Stimulated activated CD4-positive, alpha-beta T cell treated with anti-CD3 and anti-CD28 coated beads, Interleukin-1b, Interleukin-23, amount 100 ng/mL, for 4 hours (primary cell): ENCODE measurements at regions not wholly inside any gene's neighbourhood (a gene's known extent, or its start where the extent isn't known, plus 50 kb on each side); places are given as distances from the start of the nearest gene placed in this dataset.
"Not testable (repeated sequence)": the region's sequence is repeated elsewhere in the genome, so short reads cannot be mapped to it uniquely, and the experiment has no call there.

Experiments
- DNase-seq, 2 donors: peaks; one replicate each; pipeline ENCODE4 v3.0.0-alpha.2; 2020; ENCODE audit warnings: low read depth in 2 of 2

- DNase-seq, result no peak
Measured at GRCh38 chr4:131632877-131633276, 1516.2 kb upstream of the PCDH10 start.

DNA sequence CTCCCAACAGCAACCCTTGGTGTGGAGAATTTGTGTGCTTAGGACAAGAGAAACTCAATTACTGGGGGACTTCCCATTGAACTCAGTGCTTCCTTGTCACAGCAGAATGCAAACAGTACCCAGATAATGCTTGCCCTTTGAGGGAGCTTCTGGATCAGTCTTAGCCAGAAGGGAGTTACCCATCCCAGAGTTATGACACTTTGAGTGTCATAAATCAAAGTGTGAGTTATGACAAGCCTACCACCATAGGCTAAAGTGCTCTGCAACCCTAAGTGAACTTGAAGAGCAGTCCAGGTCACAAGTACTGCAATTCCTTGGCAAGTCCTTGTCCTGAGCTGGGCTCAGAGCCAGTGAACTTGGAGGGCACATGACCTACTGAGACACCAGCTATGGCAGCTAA lies 1513.9 kb upstream of the PCDH10 start:
- no peak for DNase-seq

GRCh38 chr4:131638781-131639180 lies 1510.3 kb upstream of the PCDH10 start:
- no peak for DNase-seq

DNA sequence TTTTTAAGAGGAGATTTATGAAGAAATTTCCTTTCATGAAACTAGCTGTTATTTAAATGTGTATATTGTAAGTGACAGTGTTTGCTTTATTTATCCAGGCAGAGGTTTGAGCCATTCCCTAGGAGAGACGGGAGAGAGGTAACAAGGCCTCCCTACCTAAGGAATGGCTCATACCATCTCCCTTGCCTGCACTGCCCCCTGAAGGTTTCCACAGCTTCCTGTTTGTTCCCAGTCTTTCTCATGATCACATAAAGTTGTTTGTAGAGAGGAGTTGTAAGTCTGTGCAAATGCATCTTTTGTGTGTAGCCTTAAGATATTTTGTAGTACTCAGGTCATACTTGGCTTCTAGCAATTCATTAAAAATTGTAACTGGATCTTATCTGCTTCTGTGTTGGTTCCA lies 1504.5 kb upstream of the PCDH10 start:
- DNase-seq, result no peak

- no peak for DNase-seq
Measured at GRCh38 chr4:131649227-131649626, 1499.9 kb upstream of the PCDH10 start.

DNA sequence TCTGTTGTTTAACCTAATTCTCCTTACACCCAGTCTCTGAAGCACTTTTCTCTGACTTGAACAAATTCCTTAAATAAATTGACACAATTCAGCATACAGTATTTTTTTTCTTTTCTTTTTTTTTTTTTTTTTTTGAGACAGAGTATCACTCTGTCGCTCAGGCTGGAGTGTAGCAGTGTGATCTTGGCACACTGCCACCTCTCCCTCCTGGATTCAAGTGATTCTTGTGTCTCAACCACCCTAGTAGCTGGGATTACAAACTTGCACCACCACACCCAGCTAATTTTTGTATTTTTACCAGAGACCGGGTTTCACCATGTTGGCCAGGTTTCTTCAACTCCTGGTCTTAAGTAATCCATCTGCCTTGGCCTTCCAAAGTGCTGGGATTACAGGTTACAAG lies 1498.1 kb upstream of the PCDH10 start:
- no peak for DNase-seq

- not testable (repeated sequence) for DNase-seq
Measured at GRCh38 chr4:131683314-131683713, 1465.8 kb upstream of the PCDH10 start.

DNA sequence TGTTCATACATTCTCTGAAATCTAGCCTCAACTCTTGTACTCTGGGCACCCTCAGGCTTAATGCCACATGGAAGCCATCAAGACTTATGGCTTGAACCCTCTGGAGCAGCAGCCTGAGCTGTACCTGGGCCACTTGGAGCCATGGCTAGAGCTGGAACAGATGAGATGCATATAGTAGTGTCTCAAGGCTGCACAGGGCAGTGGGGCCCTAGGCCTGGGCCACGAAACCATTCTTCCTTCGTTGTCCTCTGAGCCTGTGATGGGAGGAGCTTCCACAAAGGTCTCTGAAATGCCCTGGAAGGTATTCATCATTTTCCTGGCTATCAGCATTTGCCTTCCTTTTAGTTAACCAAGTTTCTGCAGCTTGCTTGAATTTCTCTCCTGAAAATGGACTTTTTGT lies 1427.2 kb upstream of the PCDH10 start:
- DNase-seq, result no peak

- DNase-seq, result not testable (repeated sequence)
Measured at GRCh38 chr4:131723069-131723468, 1426.0 kb upstream of the PCDH10 start.

DNA sequence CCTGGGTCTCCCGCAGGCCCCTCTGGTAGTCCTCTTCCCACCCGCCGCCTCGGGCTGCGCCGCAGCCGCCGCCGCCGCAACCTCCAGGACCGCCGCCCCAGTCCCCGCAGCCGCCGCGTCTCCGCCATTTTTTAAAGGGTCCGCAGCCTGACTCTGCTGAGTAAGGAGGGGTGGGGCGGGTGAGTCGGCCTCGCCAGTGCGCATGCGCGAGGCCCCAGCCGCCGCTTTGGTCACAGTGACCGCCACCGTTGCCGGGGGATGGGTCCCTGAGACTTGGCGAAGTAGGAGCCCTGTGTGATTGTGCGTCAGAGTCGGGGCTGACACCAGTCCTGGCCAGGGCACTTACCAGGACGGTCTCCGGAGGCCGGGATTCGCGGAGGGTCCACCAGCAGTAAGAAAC lies 1424.2 kb upstream of the PCDH10 start:
- peak in 1 of 2 donors; percentile 50 for DNase-seq

DNA sequence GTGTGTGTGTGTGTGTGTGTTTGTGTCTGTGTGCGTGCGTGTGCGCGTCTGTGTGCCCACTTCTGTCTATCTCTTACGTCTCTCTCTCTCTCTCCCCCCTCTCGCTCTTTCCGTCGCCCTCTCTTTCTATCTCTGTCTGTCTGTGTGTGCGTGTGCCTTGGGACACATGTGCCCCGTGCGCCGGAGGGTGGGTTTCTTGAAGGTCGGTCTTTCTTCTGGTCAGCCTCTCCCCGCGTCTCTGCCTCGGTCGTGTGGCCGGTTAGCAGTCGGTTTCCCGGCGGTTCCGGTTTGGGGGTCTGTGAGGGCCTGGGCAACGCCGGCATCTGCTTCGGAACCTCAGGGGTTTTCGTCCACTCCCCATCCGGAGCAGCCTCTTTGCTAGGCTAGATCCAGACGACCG lies 1423.6 kb upstream of the PCDH10 start:
- not testable (repeated sequence) for DNase-seq

DNA sequence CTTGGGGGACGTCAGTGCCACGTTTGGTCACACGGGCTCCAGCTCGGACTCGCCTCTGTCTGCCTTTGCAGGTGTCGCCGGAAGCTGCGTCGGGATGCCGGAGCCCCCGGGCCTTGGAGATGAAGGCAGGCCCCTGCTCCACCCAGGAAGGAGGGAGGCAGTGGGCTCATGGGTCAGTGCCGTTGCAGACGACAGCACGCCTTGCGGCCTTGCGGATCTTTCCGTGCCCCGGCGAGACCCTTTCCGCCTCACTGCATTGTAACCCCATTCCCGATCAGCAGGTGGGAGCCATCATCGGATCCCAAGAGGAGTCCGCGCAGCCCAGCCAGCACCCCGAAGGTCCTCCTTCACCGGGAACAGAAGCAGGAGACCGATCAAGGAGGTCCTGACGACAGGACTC lies 1422.2 kb upstream of the PCDH10 start:
- not testable (repeated sequence) for DNase-seq

- not testable (repeated sequence) for DNase-seq
Measured at GRCh38 chr4:131727418-131727817, 1421.7 kb upstream of the PCDH10 start.

DNA sequence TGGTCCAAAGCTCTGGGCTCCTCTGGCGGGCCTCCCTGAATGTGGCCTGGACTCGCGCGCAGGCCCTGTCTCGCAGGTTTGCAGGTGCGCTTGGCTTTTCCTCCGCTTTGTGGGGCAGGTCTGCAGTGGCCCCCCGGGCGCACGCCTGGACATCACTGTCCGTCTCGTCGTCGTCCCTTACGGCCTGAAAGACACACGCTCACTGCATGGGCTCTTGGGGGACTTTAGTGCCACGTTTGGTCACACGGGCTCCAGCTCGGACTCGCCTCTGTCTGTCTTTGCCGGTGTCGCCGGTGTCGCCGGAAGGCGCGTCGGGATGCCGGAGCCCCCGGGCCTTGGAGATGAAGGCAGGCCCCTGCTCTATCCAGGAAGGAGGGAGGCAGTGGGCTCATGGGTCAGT lies 1419.9 kb upstream of the PCDH10 start:
- not testable (repeated sequence) for DNase-seq

DNA sequence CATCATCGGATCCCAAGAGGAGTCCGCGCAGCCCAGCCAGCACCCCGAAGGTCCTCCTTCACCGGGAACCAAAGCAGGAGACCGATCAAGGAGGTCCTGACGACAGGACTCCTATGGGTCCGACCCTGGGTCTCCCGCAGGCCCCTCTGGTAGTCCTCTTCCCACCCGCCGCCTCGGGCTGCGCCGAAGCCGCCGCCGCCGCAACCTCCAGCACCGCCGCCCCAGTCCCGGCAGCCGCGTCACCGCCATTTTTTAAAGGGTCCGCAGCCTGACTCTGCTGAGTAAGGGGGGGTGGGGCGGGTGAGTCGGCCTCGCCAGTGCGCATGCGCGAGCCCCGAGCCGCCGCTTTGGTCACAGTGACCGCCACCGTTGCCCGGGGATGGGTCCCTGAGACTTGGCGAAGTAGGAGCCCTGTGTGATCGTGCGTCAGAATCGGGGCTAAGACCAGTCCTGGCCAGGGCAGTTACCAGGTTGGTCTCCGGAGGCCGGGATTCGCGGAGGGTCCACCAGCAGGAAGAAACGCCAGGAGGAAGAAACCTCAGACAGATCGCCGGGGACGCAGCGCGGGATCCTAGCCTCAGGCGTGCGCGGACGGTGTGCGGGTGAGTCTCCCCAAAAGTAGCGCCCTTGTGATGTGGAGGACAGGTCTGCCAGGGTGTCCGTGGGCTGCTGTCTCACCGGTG lies 1419.2 kb upstream of the PCDH10 start:
- not testable (repeated sequence) for DNase-seq

DNA sequence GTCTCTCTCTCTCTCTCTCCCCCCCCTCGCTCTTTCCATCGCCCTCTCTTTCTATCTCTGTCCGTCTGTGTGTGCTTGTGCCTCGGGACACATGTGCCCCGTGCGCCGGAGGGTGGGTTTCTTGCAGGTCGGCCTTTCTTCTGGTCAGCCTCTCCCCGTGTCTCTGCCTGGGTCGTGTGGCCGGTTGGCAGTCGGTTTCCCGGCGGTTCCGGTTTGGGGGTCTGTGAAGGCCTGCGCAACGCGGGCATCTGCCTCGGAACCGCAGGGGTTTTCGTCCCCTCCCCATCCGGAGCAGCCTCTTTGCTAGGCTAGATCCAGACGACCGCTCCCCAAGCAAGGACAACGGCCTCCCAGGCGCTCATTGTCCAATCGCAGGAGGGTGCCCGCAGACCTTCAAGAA lies 1418.5 kb upstream of the PCDH10 start:
- not testable (repeated sequence) for DNase-seq

GRCh38 chr4:131732034-131732630 lies 1417.0 kb upstream of the PCDH10 start:
- not testable (repeated sequence) for DNase-seq

- DNase-seq, result not testable (repeated sequence)
Measured at GRCh38 chr4:131734321-131734720, 1414.8 kb upstream of the PCDH10 start.

- DNase-seq, result not testable (repeated sequence)
Measured at GRCh38 chr4:131734851-131735385, 1414.2 kb upstream of the PCDH10 start.

GRCh38 chr4:131738991-131739390 lies 1410.1 kb upstream of the PCDH10 start:
- DNase-seq, result not testable (repeated sequence)

GRCh38 chr4:131741836-131742235 lies 1407.3 kb upstream of the PCDH10 start:
- DNase-seq, result not testable (repeated sequence)

DNA sequence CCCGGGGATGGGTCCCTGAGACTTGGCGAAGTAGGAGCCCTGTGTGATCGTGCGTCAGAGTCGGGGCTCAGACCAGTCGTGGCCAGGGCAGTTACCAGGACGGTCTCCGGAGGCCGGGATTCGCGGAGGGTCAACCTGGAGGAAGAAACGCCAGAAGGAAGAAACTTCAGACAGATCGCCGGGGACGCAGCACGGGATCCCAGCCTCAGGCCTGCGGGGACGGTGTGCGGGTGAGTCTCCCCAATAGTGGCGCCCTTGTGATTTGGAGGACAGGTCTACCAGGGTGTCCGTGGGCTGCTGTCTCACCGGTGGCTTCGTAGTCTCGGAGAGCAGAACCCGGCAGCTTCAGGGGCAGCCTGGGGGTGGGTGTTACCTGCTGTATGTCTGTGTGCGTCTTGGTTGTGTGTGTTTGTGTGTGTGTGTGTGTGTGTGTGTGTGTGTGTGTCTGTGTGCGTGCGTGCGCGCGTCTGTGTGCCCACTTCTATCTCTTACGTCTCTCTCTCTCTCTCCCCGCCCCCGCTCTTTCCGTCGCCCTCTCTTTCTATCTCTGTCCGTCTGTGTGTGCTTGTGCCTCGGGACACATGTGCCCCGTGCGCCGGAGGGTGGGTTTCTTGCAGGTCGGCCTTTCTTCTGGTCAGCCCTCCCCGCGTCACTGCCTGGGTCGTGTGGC lies 1406.4 kb upstream of the PCDH10 start:
- DNase-seq, result not testable (repeated sequence)

- DNase-seq, result not testable (repeated sequence)
Measured at GRCh38 chr4:131743348-131743747, 1405.7 kb upstream of the PCDH10 start.
